Suprapubic skin (tissue), 4 donors: ENCODE measurements at regions not wholly inside any gene's neighbourhood (a gene's known extent, or its start where the extent isn't known, plus 50 kb on each side); places are given as distances from the start of the nearest gene placed in this dataset.

Experiments
- DNase-seq, 2 donors: peaks; one replicate each; pipeline ENCODE4 v3.0.0-alpha.2; 2019; ENCODE audit warnings: low spot score in 2 of 2
- H3K27ac ChIP-seq: fragments of 200-600 bp; sonication (generic); one replicate; pipeline ENCODE4 v1.5.1; 2019
- H3K27me3 ChIP-seq: fragments of 200-600 bp; sonication (generic); one replicate; pipeline ENCODE4 v1.5.1; 2019
- H3K36me3 ChIP-seq: fragments of 200-600 bp; sonication (generic); one replicate; pipeline ENCODE4 v1.5.1; 2019
- H3K4me1 ChIP-seq: fragments of 200-600 bp; sonication (generic); one replicate; pipeline ENCODE4 v1.5.1; 2019
- H3K4me3 ChIP-seq: fragments of 200-600 bp; sonication (generic); one replicate; pipeline ENCODE4 v1.5.1; 2019; ENCODE audit warnings: mild to moderate bottlenecking
- H3K9me3 ChIP-seq: fragments of 200-600 bp; sonication (generic); one replicate; pipeline ENCODE4 v1.5.1; 2019
- CTCF ChIP-seq, 2 donors: fragments of 200-600 bp in 1 of 2; fragments of 450-650 bp in 1 of 2; sonication (generic) in 1 of 2; IDR thresholded peaks; one replicate each; pipeline ENCODE4 v1.5.1; 2016 to 2019; ENCODE audit warnings: antibody characterized with exemption in 2 of 2, mild to moderate bottlenecking in 1 of 2, moderate library complexity in 1 of 2
- EP300 ChIP-seq: sonication (generic); formaldehyde crosslinking; IDR thresholded peaks from one replicate; pipeline ENCODE4 v1.6.1; 2017; ENCODE audit warnings: antibody characterized with exemption
- POLR2A ChIP-seq, 2 donors: fragments of 450-650 bp; IDR thresholded peaks; one replicate each; pipeline ENCODE4 v1.6.1; 2017; ENCODE audit warnings: antibody characterized with exemption in 2 of 2, mild to moderate bottlenecking in 2 of 2, moderate library complexity in 2 of 2
- POLR2AphosphoS5 ChIP-seq, 3 donors: sonication (generic); formaldehyde crosslinking; IDR thresholded peaks; one replicate each; pipeline ENCODE4 v1.6.1; 2017; ENCODE audit warnings: antibody characterized with exemption in 3 of 3
- WGBS: methylation state at CpG from one replicate; pipeline ENCODE4 v1.1.5; 2018; 5-methylcytosine and 5-hydroxymethylcytosine counted together

- TF ChIP-seq POLR2AphosphoS5 (IDR thresholded peaks at IDR 0.05) (no peak), POLR2A (IDR thresholded peaks at IDR 0.05) (no peak), EP300 (no peak), CTCF (IDR thresholded peaks at IDR 0.05) (no peak)
- 76% methylated on average over 11 of the region's 11 CpGs for WGBS
Measured at GRCh38 chr13:21850013-21851006, 179.4 kb downstream of the FGF9 start.

GRCh38 chr13:21852043-21852442 lies 181.2 kb downstream of the FGF9 start:
- TF ChIP-seq POLR2AphosphoS5 (IDR thresholded peaks at IDR 0.05) (no peak), EP300 (no peak), POLR2A (IDR thresholded peaks at IDR 0.05) (no peak), CTCF (IDR thresholded peaks at IDR 0.05) (no peak)
- H3K4me3 ChIP-seq, result no peak overlapping the region
- no peaks in the 10 kb centered on the region for H3K27me3 ChIP-seq
- 52% methylated on average over 1 of the region's 1 CpG for WGBS
- DNase-seq, result no peak
- H3K36me3 ChIP-seq, result no peaks in the 10 kb centered on the region
- no peaks in the 10 kb centered on the region for H3K9me3 ChIP-seq
- no peaks in the 10 kb centered on the region for H3K4me1 ChIP-seq
- no peak overlapping the region for H3K27ac ChIP-seq

More at GRCh38 chr13:21850013-21851006, 179.4 kb downstream of the FGF9 start:
- Histone ChIP-seq H3K4me3 (no peak overlapping the region), H3K27me3 (no peaks in the 10 kb centered on the region), H3K4me1 (no peaks in the 10 kb centered on the region), H3K27ac (no peak overlapping the region), H3K36me3 (no peaks in the 10 kb centered on the region), H3K9me3 (no peaks in the 10 kb centered on the region)
- DNase-seq, result no peak

GRCh38 chr13:21853779-21854178 lies 182.9 kb downstream of the FGF9 start:
- Histone ChIP-seq H3K27ac (no peak overlapping the region), H3K9me3 (no peaks in the 10 kb centered on the region), H3K27me3 (no peaks in the 10 kb centered on the region), H3K4me3 (no peak overlapping the region), H3K36me3 (no peaks in the 10 kb centered on the region), H3K4me1 (no peaks in the 10 kb centered on the region)
- DNase-seq, result no peak
- no peak for TF ChIP-seq POLR2A (IDR thresholded peaks at IDR 0.05)
- no peak for TF ChIP-seq POLR2AphosphoS5 (IDR thresholded peaks at IDR 0.05)
- no peak for TF ChIP-seq CTCF (IDR thresholded peaks at IDR 0.05)
- no peak for TF ChIP-seq EP300
- 97% methylated on average over 1 of the region's 1 CpG for WGBS

- H3K4me3 ChIP-seq, result no peak overlapping the region
- DNase-seq, result no peak
- no peaks in the 10 kb centered on the region for H3K9me3 ChIP-seq
- TF ChIP-seq POLR2A (IDR thresholded peaks at IDR 0.05), result no peak
- no peak for TF ChIP-seq POLR2AphosphoS5 (IDR thresholded peaks at IDR 0.05)
- TF ChIP-seq CTCF (IDR thresholded peaks at IDR 0.05), result no peak
- no peak for TF ChIP-seq EP300
- no peaks in the 10 kb centered on the region for H3K36me3 ChIP-seq
- H3K27ac ChIP-seq, result no peak overlapping the region
- no peaks in the 10 kb centered on the region for H3K4me1 ChIP-seq
- H3K27me3 ChIP-seq, result no peaks in the 10 kb centered on the region
Measured at GRCh38 chr13:21868823-21869222, 197.9 kb downstream of the FGF9 start.

GRCh38 chr13:21871382-21871781 lies 200.5 kb downstream of the FGF9 start:
- Histone ChIP-seq H3K4me3 (no peak overlapping the region), H3K9me3 (no peaks in the 10 kb centered on the region), H3K36me3 (no peaks in the 10 kb centered on the region), H3K4me1 (no peaks in the 10 kb centered on the region), H3K27ac (no peak overlapping the region), H3K27me3 (no peaks in the 10 kb centered on the region)
- no peak for DNase-seq
- no peak for TF ChIP-seq POLR2AphosphoS5 (IDR thresholded peaks at IDR 0.05)
- no peak for TF ChIP-seq CTCF (IDR thresholded peaks at IDR 0.05)
- no peak for TF ChIP-seq EP300
- TF ChIP-seq POLR2A (IDR thresholded peaks at IDR 0.05), result no peak
- WGBS, result 83% methylated on average over 7 of the region's 7 CpGs
